22Rv1 (cell line): ENCODE measurements at regions not wholly inside any gene's neighbourhood (a gene's known extent, or its start where the extent isn't known, plus 50 kb on each side); places are given as distances from the start of the nearest gene placed in this dataset.

Experiments
- CTCF ChIP-seq: fragments of 450-650 bp; IDR thresholded peaks from 2 replicates; pipeline ENCODE4 v1.5.1; 2017; ENCODE audit warnings: mild to moderate bottlenecking
- ZFX ChIP-seq: fragments of 450-650 bp; IDR thresholded peaks from 2 replicates; pipeline ENCODE4 v1.6.1; 2017; ENCODE audit warnings: antibody characterized with exemption, borderline replicate concordance

DNA sequence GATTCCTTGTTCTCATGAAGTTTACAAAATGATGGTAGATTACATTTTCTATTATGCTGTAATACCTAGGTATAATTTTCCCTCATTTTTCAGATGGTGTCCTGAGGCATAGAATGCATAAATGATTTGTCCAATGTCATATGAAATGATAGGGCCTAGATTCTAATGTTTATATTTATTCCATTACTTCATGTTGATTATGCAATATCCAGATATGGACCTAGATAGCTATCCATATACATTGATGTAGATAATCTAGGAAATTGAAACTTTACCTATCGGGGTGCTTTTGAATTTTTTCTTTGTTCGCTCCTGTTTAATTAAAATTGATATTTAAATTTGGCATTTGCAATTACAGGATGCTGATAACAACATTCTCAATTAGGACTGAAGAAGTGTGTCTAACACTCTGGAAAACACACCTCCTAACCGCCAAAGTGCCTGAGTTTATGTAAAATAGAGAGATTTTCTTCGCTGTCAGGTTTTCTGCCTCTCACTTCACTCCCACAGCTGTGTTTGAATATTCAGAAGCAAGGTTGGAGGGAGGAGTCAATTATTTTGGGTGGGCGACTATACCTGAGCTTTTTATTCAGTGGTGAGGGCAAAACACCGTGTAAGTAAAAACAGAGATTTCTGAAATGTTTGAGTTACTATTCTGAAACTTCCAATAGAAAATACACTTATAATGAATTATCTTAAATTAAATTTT is 164.4 kb upstream of the ATP2B1 start:
- TF ChIP-seq ZFX (no peak), CTCF (no peak)
